Midbrain (tissue), 1 donor: ENCODE measurements at regions not wholly inside any gene's neighbourhood (a gene's known extent, or its start where the extent isn't known, plus 50 kb on each side); places are given as distances from the start of the nearest gene placed in this dataset.
"Not testable (repeated sequence)": the region's sequence is repeated elsewhere in the genome, so short reads cannot be mapped to it uniquely, and the experiment has no call there.

Experiments used
- DNase-seq: peaks from one replicate; lab custom pipeline; 2025; lab: John Stamatoyannopoulos, UW

DNA sequence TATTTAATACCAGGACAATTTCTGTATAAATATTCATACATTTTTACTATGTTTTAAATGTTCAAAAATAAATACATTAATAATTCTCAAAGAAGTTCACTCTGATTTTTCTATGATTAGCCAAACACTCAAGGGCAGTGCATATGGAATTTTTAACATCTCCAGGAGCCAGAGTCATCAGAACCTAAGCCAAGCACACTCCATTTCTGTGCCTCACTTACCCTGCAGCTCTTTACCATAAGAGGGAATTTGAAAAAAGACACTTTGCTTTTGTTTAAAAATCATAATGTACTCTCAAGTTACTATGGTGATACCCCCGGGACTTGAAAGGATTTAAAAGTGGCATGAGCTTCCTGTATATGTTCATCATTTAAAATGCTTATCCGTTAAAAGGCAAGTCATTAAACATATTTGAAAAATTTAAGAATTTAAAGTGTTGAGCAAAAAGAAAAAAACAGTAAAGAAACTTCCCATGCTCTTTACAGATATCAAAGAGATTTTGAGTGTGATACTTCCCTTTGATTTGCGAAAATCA, 747.4 kb upstream of the NECTIN3 start:
- no peak for DNase-seq

DNA sequence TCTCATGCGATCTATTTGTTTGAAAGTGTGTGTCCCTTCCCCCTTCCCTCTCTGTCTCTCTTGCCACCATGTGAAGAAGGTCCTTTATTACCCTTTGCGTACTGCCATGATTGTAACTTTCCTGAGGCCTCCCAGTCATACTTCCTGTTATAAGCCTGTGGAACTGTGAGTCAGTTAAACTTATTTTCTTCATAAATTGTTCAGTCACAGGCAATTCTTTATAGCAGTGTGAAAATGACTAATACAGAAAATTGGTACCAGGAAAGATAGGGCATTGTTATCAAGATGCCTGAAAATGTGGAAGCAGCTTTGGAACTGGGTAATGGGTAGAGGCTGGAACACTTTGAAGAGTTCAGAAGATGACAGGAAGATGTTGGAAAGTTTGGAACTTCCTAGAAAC, 743.7 kb upstream of the NECTIN3 start:
- DNase-seq: no peak

DNA sequence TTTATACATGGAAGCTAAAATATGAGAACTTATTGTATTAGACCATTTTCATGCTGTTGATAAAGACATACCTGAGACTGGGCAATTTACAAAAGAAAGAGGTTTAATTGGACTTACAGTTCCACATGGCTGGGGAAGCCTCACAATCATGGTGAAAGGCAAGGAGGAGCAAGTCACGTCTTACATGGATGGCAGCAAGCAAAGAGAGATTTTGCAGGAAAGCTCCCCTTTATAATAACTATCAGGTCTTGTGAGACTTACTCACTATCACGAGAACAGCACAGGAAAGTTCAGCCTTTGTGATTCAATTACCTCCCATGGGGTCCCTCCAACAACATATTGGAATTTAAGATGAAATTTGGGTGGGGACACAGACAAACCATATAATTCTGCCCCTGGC, 740.1 kb upstream of the NECTIN3 start:
- not testable (repeated sequence) for DNase-seq

DNA sequence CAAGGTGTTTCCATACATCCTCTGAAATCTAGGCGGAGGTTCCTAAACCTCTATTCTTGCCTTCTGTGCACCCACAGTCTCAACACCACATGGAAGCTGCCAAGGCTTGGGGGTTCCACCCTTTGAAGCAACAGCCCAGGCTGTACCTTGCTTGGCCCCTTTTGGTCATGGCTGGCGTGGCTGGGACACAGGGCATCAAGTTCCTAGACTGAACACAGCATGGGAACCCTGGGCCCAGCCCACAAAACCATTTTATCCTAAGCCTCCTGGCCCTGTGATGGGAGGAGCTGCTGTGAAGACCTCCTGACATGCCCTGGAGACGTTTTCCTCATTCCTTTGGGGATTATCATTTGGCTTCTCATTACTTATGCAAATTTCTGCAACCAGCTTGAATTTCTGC, 739.0 kb upstream of the NECTIN3 start:
- DNase-seq: no peak

DNA sequence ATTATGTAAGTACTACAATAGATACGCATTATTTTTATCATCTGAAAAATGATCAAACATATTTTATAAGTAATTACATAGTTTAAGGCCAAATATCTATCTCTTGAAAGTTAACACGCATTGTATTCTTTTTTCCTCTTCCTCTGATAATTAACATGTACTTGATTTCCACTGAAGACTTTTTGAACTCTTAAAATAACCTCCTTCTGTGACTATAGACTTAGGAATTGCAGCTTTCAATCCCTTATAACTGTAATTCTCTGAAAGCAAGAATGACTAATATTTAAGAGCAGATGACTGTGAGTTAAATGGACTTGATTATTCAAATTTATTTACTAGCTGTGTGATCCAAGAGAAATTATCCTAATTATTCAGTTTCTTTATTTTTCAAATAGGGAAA, 730.6 kb upstream of the NECTIN3 start:
- DNase-seq: no peak

DNA sequence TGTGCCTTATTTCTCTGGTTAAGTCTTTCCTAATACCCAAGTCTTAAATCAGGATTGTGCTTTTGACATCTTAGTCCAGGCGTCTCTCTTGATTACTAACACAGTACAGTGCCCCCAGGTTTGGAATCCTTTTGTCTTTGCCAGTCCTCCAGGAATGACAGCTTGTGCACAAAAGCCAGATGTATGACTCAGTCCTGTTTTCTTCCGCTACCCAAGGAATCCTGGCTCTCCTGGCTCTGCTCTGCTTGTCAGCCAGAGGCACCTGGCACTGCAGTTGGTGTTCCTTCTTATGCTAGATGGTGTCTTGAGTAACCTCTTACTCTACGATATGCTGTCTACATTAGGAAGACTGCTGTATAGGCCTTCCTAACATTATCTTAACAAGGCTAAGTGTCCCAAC, 728.2 kb upstream of the NECTIN3 start:
- no peak for DNase-seq

DNA sequence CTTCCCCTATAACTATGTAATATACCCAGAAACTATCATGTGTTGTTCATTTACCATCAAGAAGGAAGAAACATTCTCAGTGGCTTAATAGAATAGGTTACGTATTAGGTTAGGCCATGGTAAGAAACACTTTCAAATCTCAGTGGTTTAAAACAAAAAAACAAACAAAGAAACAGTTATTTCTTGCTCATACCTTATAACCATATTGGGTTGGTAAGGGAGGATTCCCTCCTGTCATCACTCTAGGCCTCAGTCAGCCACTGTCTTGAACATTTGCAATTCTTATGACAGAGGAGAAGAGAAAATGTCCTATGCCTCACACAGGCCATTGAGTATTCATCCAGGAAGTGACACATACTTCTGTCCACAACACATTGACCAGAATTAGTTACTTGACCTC, 727.7 kb upstream of the NECTIN3 start:
- no peak for DNase-seq

DNA sequence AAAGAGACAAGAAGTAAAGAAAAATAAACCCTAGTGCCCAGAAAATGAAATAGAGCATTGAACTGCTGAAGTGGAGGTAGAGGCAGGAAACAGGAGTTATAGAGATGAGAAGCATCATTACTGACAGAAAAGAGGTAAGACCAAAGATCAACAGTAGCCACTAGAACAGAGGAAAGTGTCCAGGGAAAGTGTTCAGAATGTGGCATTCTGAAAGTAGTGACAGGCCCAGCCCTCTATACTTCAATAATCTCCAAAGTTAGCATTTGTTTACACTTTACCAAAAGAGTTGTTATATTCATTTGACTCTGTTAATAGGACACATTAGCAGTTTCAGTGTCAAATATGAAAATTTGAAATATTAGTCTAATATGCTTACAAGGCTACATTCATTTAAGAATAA, 727.1 kb upstream of the NECTIN3 start:
- no peak for DNase-seq

DNA sequence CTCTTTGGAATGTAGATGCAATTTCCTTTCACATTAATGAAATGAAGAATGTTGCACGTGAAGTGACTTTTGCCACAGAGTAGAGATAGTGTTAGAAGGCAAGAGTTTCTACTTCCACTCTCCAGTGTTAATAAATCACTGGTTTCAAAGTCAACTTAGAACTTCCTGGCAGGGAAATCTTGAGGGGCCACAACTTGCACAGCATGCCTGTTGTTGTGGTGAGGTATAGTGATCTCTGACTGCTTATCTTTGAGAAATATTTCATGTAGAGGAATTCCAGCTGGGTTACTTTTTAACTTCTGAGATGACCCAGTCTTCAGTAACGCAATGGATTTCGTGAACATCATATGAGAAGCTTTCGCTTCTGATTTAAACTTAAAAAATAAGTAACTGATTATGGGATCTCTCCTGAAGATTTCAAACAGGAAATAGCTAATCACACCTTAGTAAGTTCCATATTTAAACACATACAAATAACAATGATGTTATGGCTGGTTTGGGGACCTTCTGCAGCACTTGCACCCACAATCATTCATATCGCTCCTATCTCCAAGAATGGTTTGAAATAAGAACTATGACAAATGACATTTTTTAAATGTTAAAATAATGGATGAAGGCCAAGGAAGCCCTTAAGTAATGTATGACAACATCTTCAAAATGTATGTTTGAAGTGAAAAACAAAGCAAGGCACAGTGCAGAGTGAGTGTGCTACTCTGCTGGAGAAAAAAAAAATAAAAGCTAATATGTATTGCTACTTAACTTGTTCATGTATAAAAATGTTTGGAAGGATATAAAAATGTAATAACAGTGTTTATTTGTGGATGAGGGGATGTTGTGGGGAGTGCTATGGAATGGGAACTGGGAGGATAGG, 726.5 kb upstream of the NECTIN3 start:
- no peak for DNase-seq

DNA sequence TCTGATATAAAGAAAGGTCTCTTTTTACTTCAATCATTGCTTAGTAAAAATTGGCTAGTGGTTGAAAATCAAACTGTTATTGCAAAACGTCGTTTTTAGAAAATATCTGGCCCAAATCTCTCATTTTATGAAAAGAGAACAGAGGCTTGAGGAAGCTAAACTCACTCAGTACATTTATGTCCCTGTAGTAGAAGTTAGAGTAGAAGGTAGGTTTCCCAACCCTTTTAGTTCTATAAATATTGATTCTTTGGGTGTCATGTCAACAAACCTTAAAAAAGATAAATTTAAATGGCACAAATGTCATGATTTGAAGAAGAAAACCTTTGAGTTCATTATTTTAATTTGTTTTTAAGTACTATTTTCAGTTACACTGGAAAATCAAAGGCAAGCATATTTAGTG, 722.3 kb upstream of the NECTIN3 start:
- DNase-seq: no peak

DNA sequence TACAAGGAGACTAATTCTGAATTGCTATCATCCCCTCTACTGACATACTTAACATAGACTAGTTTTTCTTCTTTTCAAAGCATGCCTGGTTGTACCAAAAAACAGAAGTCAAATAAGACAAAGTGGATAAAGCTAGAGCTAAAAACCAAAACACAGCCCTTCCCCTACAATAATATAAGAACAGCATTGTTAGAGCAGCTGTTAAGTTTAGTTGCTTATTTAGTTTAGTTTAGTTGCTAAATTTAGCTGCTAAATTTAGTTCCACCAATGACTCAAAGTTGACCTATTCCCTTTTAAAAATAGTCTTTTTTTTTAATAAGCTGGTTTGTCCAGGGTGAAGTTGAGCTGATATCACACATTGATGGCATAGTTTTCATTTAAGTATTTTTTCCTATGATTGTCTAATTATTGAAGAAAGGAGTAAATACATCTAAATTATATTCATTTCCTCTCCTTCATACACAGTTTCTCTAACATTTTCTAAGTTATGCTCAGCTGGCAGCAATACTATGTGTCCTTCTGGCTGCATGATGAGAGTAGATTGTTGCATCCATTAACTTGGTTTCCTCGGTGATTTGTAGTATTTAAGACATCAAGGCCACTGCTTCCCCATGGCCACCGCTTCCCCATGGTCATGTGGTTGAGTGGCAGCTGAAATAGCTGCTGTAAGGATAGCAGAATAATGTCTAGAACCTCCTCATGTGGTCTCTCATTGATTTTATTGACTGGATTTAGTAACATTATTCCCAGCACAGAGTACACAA, 718.6 kb upstream of the NECTIN3 start:
- DNase-seq: no peak

DNA sequence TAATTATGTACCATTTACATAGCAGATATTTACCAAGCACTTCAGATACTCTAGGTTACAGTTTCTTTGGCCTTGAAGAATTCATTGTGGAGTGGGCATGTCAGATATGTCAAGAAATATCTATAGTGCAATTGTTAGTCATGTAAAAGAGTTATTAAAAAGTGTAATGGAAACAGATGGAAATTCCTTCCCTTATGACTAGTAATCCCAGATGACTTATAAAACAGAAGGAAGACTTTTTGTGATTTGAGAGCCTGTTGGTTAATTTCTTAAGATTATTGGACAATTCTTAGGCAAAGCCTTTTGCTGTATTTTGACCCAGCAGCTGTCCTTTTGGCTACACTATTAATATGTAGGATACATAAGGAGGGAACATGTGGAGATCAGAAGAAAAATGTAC, 708.9 kb upstream of the NECTIN3 start:
- no peak for DNase-seq

DNA sequence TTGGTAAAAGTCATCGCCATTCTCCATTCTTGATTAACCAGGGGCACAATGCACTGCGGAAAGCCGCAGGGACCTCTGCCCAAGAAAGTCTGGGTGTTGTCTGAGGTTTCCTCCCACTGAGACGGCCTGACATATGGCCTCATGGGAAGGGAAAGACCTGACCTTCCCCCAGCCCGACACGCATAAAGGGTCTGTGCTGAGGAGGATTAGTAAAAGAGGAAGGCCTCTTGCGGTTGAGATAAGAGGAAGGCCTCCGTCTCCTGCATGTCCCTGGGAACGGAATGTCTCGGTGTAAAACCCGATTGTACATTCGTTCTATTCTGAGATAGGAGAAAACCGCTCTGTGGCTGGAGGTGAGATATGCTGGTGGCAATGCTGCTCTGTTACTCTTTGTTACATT, 704.3 kb upstream of the NECTIN3 start:
- DNase-seq: not testable (repeated sequence)

DNA sequence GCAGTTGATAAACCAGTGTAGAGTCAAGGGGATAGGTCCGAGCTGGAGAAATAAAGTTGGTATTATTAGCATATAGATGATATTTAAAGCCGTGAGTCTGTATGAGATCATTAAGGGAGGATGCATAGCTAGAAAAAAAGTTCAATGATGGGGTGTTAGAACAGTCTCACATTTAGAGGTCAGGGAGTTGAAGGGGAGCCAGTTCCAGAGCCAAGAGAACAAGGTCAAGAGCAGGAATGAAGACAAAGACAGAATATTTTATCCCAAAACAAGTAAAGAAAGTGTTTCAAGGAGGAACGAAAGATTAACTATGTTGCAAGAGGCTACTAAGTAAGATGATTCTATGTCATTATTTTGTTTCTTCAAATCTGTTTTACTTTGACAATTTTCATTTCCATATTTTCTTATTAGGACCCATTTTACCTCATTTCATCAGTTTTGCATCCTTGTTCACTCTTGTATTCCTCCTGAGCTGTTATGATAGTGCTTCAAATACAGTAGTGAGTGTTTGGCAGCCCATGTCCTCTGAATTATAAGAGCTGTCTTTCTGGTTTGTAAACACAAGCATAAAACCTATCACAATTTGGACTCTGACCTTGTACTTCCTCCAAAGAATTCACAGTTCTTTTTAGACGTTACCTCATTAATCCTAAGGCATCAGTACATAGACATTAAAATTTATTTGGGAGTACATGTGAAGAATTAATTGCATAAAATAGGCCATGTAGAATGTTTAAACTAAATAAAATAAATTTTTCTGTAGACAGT, 695.7 kb upstream of the NECTIN3 start:
- DNase-seq: no peak

DNA sequence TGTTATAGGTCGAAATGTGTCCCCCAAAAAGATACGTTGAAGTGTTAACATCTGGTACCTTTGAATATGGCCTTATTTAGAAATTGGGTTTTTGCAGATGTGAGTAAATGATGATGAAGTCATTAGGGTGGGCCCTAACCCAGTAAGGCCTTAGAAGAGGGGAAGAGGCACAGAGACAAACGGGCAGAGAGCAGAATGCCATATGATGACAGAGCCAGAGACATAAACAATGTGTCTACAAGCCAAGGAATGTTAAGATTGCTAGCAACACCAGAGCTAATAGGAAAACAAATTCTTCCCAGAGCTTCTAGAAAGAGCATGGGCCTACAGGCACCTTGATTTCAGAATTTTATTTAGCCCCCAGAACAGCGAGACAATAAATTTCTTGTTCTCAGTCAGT, 693.1 kb upstream of the NECTIN3 start:
- no peak for DNase-seq

DNA sequence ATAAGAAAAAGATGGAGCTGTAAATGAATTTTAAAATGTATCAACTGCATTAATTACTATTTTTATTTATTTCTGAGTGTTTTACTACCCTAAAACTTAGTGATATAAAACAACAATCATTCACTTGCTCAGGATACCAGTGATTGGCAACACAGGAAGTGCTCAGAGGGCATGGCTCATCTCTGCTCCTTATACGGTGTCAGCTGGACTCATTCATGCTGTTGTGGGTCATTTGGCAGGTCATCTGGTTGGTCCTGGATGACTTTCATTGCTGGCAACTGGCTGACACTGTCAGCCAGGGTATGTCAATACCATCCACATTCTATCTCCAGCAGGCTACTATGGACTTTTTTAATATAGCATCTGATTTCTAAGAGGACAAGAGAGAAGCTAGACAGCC, 689.6 kb upstream of the NECTIN3 start:
- DNase-seq: no peak

DNA sequence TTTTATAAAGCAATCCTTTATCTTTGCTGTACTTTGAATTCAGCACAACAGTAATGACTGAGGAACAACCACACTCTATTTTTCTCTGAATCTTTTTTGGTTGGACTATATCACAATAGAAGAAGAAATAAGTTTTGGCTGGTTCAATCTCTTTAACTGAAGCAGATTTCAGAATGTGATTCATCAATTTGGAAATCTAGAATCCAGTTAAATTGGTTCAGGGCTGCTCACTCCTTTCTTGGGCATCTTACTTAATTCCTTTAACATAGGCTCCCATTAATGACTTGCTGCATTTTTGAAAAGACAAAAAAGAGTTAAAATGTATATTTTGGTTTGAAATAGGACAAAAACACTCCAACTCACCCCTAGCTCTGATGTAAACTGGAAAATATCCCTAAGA, 688.3 kb upstream of the NECTIN3 start:
- DNase-seq: no peak

DNA sequence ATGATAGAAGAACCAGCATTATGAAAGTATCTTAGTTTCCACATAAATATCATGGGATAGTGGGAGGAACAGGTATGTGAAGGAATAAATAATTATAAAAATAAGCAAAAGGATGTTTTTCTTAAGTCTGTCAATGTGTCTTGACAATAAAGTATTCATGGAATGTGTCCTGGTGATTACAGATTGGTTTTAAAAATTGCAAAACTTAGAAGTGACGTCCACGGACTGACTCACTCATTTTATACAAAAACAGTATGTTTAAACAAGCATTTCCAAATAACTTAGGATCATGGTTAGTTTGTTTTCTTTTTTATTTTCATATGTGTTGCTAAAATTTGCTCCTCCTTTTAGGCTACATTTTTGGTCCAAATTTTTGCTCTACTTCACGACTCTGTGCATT, 687.0 kb upstream of the NECTIN3 start:
- DNase-seq: no peak

DNA sequence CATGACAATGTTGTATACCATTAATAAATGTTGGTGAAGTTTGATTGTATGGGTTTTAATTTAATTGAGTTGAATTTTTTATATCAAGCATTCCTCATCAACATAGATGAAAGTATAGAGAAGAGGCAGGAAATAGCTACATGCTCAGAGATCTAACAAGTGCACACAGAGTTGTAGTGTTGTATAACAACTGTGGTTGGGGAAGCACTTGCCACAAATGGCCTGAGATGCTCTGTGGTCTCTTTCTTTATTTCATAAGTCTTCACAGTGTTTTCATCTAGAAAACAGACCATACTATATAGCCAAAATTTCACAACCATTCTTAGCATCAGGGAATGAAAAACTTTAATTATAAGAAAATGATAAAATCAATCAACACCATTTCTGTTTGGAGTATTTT, 682.6 kb upstream of the NECTIN3 start:
- no peak for DNase-seq

DNA sequence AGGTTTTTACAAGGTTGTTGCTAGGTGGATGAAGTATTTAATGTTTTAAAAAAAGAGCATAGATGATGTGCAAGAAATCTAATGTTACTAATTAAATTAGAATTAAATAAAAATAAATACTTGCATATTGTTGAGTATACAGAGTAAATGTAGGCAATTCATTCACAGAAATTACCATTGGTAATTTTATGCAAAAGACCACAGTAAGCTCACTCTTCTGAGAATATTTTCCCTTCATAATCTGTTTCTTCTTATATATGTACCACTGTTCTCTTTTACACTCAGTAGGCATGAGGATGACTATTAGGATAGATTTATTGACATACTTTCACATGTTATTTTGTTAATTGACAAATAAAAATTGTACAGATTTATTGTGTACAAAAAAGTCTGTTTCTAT, 681.2 kb upstream of the NECTIN3 start:
- DNase-seq: no peak

DNA sequence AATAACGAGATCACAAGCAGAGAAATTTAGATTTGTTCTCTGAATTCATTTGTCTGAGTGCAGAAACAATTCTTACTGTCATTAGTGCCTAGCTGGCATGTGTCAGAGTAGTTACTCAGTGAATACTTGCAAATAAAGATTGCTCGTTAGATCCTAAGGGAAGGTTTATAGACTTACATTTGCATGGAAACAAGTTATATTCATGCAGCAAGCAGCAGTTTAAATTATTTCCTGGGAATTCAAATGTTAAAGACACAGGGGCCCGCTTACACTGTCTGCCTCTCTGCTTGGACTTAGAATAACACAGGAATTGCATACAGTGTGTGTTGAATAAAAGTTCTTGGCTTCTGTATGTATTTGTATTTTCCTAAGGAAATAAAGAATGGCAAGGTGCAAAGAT, 680.6 kb upstream of the NECTIN3 start:
- no peak for DNase-seq

DNA sequence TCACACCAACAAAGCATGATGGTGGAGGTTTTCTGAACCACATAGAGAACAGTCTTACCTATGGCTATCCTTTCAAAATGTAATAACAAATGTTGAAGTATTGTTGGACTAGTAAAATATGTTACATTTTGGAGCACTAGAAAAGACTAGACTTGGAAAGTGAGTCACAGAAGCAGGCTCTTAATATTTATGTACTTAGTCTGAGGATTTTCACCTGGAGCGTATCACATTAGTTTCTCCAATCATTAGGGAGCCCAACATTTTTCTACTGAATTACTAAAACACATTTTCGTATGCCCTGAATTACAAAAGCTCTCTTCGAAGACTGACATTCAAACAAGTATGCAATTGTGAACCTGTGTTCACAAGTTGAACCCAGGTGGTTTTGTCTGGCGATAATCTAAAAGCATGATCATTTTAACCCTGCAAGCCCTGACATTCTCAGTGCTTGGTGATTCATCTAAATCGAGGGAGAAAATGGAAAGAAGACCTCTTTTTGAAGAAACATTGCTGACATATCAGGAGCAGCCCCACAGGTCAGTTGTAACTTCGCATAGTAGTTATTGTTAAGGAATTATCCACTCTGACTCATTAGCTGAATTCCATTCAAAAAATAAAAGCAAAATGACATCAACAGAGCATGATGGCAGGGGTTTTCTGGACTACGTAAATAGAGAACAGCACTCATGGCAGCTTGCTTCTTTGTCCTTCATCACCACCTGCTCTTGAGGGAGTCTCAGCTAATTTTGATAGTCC, 679.8 kb upstream of the NECTIN3 start:
- DNase-seq: no peak
